ENCODE measurements at regions not wholly inside any gene's neighbourhood (a gene's known extent, or its start where the extent isn't known, plus 50 kb on each side); places are given as distances from the start of the nearest gene placed in this dataset.
"Not testable (repeated sequence)": the region's sequence is repeated elsewhere in the genome, so short reads cannot be mapped to it uniquely, and the experiment has no call there.

DNA sequence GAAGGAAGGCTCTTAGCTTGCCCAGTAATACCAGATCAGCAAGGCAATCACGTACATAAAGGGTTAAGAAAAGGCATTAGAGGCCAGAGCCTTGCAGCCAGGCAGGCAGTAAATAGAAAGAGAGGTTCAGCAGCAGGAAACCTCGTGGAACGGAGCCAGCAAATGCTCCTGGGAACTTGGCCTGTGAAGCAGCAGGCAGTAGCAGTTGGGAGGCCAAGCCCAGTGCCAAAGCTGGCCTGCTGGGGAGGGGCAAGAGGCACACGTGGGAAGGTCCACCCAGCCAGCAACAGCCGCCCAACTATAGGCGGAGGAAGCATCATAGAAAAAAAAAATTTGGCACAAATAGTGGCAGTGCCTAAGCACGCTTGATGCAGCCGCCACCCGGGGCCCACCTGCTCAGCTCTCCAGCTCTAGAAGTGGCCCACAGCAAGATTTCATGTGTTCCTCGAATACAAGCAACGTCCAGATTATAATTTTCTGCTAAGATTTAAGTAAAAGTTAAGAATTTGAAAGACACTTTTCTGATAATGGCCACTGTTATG, 2339.5 kb downstream of the TP53TG3F start:
- no peaks in the 10 kb centered on the region for H3K9me3 ChIP-seq (replicated peaks; ENCODE audit: control insufficient read depth, insufficient read depth, low read depth, low read length)
- no peaks in the 10 kb centered on the region for H4K20me1 ChIP-seq (replicated peaks; ENCODE audit: control insufficient read depth, insufficient read depth, low read length)
- H3K9ac ChIP-seq (ENCODE audit: insufficient read depth in 1 of 2, low read depth in 2 of 2, low read length in 2 of 2) = no peak overlapping the region
- H3K4me3 ChIP-seq = no peak overlapping the region
- DNase-seq (ENCODE audit: extremely low read depth in 1 of 4, low spot score in 3 of 4) (no peak), ATAC-seq (no peak), FAIRE-seq (no peak)
- no peaks in the 10 kb centered on the region for H3K36me3 ChIP-seq (ENCODE audit: control insufficient read depth, insufficient read depth, low read length)
- H3K79me2 ChIP-seq (ENCODE audit: control insufficient read depth, insufficient read depth, low read length) = no peaks in the 10 kb centered on the region
- no peak overlapping the region for H3K4me2 ChIP-seq (ENCODE audit: insufficient read depth, low read length)
- H3K4me1 ChIP-seq (replicated peaks in 1 of 2; ENCODE audit: control insufficient read depth in 2 of 2, insufficient read depth in 2 of 2, low read length in 2 of 2) = no peaks in the 10 kb centered on the region
- no TSS peak for BruUV-seq (replicated peaks)
- in situ Hi-C loops (cut with MboI) = no loop called here
- intact Hi-C loops (cut with micrococcal nuclease) = no loop called here
- no peak overlapping the region for H3K27ac ChIP-seq (ENCODE audit: extremely low read depth, low read depth, low read length)
- TF ChIP-seq, protein P1, sequence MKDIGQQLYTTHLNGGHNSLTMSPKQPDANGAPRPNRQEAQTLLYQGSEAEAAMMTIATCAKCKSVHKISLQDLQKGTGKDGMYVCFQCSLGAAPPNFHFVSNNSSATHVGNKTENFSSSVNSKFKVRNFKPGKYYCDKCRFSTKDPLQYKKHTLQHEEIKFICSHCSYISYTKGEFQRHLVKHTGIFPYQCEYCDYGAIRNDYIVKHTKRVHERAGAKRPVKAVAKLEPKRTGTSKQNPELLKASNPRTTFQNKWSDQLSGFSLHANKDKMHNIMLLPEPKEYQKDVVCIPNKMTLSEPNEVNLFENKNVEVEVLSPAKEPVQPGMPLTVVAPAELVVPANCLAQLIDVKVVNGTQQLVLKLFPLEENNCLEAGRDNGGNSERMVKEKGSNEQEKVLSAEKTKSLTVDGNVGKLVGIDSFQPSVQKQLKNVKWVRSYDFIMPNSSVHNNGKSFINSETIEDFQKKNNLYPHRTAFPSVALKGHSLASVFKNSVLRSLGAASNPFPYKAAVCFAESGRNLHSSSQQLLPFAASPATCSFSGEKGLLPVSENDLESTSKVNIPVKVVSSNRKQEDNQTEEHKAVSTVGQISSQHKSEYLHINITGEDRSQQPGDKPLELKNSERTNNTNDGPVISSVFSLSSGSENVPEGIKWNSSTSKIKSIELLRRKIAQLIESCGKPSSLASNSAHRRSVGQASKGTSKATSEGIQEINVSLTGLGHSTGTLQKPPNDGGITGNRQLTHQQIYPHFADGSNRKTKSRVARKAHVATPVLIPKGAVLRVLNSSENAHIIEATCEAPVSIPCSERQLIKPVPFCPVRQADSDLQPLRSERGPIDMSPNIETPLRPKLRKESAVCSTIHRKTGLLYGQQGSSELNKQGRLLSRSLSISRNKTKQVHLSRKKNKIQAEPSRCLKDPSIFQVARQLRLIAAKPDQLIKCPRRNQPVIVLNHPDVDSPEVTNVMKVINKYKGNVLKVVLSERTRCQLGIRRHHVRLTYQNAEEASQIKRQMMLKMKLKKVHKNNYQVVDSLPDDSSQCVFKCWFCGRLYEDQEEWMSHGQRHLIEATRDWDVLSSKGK (CRISPR knock-in tag; IDR thresholded peaks at IDR 0.05) = no peak
- no peak for TF ChIP-seq POLR3A (IDR thresholded peaks at IDR 0.05; ENCODE audit: borderline replicate concordance, extremely low read depth, insufficient read depth, insufficient read length)
- POLR2A ChIA-PET = no interaction called here
- WGBS (ENCODE audit: insufficient coverage, low coverage, missing lambda C conversion rate) = 1% methylated on average over 10 of the region's 11 CpGs
- H2AFZ ChIP-seq (ENCODE audit: low read depth, low read length) = no peak overlapping the region
- no peaks in the 10 kb centered on the region for H3K27me3 ChIP-seq (ENCODE audit: control insufficient read depth in 2 of 2, insufficient read depth in 2 of 2, low read length in 2 of 2)
- CTCF ChIA-PET (ENCODE audit: low intra/inter-chr PET ratio) = no interaction called here
- H3K9me1 ChIP-seq (ENCODE audit: control insufficient read depth, insufficient read depth, low read length) = no peaks in the 10 kb centered on the region

- POLR2A ChIA-PET; BruUV-seq (replicated peaks); H3K27ac ChIP-seq (ENCODE audit: extremely low read depth, low read depth, low read length); H3K4me2 ChIP-seq (ENCODE audit: insufficient read depth, low read length); H3K4me3 ChIP-seq; H3K9ac ChIP-seq (ENCODE audit: insufficient read depth in 1 of 2, low read depth in 2 of 2, low read length in 2 of 2); H2AFZ ChIP-seq (ENCODE audit: low read depth, low read length); H3K36me3 ChIP-seq (ENCODE audit: control insufficient read depth, insufficient read depth, low read length); H3K27me3 ChIP-seq (ENCODE audit: control insufficient read depth in 2 of 2, insufficient read depth in 2 of 2, low read length in 2 of 2); H4K20me1 ChIP-seq (replicated peaks; ENCODE audit: control insufficient read depth, insufficient read depth, low read length); DNase-seq (ENCODE audit: extremely low read depth in 1 of 4, low spot score in 3 of 4); H3K4me1 ChIP-seq (replicated peaks in 1 of 2; ENCODE audit: control insufficient read depth in 2 of 2, insufficient read depth in 2 of 2, low read length in 2 of 2); H3K9me1 ChIP-seq (ENCODE audit: control insufficient read depth, insufficient read depth, low read length); H3K9me3 ChIP-seq (replicated peaks; ENCODE audit: control insufficient read depth, insufficient read depth, low read depth, low read length); FAIRE-seq; intact Hi-C loops (cut with micrococcal nuclease); CTCF ChIA-PET (ENCODE audit: low intra/inter-chr PET ratio); in situ Hi-C loops (cut with MboI); ATAC-seq; H3K79me2 ChIP-seq (ENCODE audit: control insufficient read depth, insufficient read depth, low read length): not testable (repeated sequence)
Observed at GRCh38 chr16:35804465-35804864, 2345.1 kb downstream of the TP53TG3F start.

Data from K562 (cell line).